Kasumi-1 (cell line): ENCODE measurements at regions not wholly inside any gene's neighbourhood (a gene's known extent, or its start where the extent isn't known, plus 50 kb on each side); places are given as distances from the start of the nearest gene placed in this dataset.
"Not testable (repeated sequence)": the region's sequence is repeated elsewhere in the genome, so short reads cannot be mapped to it uniquely, and the experiment has no call there.

Experiments
- DNase-seq, 2 experiments: peaks; one replicate each; lab custom pipeline; 2025; lab: John Stamatoyannopoulos, UW

DNA sequence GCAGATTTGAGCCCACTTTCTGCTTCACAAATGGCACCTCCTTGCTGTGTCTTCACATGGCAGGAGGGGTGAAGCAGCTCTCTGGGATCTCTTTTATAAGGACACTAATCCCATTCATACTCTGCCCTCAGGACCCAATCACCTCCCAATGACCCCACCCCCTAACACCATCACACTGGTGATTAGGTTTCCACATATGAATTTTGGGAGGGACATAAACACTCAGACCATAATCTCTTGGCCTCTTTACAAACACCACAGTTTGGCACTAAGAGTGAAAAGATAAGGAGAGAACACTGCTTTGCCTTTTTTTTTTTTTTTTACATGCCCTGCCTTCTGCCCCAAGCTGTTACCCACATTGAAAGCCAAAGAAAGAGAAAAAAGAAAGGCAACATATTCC, 166.2 kb upstream of the NFIA start:
- DNase-seq, result no peak

DNA sequence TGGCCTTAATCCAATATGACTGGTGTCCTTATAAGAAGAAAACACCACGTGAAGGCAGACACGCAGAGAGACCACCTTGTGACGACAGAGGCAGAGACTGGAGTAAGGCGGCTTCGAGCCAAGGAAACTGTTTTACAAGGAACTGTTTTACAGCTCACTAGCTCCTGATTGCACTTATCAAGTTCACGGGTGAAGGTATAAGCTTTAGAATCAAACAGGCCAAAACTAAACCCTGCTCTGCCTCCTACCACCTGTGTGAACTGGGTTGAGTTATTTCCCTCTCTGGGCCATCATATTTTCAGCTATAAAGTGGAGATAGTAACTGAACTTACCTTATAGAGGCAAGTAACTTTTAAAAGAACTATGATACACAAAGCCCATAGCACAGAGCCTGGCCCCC, 166.9 kb upstream of the NFIA start:
- DNase-seq, result no peak

DNA sequence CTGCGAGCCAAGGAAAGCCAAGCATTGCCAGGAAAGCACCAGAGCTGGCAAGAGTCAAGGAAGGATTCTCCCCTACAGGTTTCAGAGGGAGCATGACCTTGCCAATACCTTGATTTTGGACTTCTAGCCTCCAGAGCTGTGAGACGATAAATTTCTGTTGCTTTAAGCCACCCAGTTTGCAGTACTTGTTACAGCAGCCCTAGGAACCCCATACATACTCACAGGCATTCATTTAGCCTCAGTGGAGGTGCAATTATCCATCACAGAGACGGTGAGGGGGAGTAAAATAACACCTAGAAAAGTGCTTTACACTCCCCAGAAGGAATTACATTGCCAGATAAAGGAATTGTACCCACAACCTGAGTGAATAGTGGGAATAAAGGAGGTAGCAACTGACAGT, 167.4 kb upstream of the NFIA start:
- no peak for DNase-seq

GRCh38 chr1:60913708-60914107, 168.7 kb upstream of the NFIA start:
- not testable (repeated sequence) for DNase-seq

DNA sequence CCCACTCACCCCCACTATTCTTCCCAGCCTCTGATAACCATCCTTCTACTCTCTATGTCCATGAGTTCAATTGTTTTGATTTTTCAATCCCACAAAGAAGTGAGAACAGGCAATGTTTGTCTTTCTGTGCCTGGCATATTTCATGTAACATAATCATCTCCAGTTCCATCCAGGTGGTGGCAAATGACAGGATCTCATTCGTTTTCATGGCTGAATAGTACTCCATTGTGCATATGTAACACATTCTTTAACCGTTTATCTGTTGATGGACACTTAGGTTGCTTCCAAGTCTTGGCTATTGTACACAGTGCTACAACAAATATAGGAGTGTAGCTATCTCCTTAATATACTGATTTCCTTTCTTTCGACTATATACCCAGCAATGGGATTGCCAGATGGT, 169.3 kb upstream of the NFIA start:
- no peak for DNase-seq

DNA sequence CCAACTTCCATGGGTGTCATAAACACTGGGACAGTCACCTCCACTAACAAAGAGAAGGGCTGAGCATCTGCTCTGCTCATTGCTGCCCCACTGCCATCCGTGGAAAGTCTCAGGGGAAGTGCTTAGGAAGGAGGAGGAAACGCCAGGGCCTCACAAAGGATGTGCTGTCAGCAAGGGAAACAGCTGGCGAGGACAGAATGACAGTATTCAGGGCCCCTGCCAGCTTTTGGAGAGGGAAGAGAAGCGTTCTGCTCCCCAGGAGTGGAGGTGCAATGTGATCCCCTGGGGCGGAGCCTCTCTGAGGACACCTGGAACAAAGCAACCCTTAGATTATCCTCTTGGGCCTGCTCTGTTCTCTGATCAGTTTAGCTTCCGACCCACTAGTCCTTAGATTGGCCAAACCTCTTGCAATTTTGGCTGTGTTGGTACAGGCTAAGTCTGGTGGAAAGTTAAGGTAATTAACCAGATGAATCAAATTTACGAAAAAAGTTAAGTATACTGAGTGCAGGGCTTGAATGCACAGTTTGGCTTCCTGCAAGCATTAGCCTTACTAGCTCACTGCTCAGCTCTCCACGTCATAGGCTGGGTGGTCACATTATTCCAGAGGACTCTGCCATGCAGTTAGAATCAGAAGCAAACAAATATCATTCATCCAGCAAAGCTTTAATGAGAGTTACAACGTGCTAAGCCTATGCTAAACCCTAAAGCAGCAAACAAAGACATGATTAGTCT, 170.2 kb upstream of the NFIA start:
- DNase-seq, result peak; percentile 1 to 19

- DNase-seq, result no peak
Observed at GRCh38 chr1:60908159-60908558, 174.2 kb upstream of the NFIA start.

DNA sequence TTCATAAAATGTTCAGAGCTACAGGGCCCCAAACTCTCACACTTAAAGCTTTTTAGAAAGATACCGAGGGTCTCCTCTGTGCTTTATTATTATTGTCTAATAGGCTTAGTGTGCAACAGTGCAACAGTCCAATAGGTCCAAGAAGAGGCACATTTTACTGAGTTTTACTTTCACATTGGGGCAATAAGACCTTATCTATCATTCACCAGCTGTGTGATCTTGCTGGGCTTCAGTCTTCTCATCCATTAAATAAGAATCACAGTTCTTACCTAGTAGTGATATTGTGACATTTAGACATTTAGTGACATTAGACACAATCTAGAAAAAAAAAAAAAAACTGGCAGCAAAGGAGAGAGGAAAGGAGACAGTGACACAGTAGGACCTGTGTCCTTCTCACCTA, 175.8 kb upstream of the NFIA start:
- DNase-seq, result no peak

- DNase-seq, result no peak
Observed at GRCh38 chr1:60906039-60906438, 176.3 kb upstream of the NFIA start.

DNA sequence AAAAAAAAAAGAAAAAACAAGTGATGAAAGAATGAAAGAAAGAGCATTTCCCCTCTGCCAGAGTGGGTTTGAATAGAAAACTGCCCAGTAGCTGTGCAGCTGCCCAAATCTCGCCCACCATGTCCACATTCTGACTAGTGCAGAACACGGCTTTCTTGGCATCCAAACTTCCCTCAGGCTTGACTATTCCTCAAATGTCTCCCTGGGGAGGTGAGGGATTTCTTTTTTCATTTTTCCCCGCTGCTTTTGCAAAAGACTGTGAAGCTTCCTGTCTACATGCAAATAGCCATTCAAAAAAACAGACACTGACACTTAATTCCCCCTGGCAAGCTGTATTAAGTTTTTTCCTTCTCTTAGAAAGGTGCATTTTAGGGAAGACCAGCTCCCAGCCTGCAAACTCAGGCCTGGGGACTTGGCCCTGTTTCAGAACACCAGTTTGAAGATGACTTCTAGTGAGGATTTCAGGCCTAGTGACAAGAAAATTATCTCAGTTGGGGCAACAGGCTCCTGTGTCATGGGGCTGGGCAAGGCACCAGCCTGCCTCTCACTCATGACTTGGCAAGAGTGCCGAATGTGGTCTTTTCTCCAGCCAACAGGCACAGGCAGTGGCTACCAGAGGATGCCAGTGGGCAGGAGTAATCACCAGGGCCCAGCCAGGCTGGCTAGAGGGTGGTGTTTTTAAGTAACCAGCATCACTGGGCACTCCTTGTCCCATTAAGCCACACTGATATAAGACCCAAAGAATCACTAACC, 178.1 kb upstream of the NFIA start:
- no peak for DNase-seq

DNA sequence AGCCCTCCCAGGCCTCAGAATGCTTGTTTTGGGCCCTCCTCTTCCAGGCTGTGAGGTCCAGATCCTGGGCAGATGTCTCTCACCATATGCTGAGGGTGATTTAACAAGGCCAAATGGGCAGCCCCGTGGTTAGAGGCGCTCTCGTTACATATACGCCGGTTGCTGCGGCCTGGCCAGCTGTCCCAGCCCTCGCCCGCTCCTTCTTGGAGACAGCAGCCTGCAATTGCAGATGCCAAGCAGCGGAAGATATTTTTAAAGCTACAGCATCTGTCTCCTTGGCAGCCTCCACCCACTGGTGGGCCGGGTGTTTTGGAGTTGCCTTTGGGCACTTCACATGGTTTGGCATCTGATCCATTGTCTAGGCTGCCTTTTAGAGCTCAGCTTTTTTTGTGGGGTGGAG, 178.8 kb upstream of the NFIA start:
- no peak for DNase-seq

- DNase-seq, result no peak
Observed at GRCh38 chr1:60899464-60899863, 182.9 kb upstream of the NFIA start.

- DNase-seq, result no peak
Observed at GRCh38 chr1:60898987-60899386, 183.4 kb upstream of the NFIA start.

DNA sequence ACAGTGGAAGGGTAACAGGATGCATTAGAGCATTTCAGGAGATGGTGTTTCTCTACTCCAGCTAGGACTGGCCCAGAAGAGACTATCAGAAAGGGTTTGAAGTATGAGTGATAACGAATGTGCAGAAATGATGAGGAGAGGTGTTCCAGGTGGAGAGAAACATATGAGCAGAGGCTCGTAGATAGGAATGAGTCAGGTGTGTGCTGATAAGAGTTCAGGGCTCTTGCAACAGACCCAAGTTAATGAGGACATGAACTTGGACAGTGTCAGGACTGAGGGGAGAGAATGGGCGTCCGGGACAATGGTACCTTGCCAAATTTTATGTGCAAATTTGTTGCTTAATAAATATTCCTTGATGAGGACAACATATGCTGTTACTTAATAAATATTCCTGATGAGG, 183.9 kb upstream of the NFIA start:
- DNase-seq, result no peak

GRCh38 chr1:60896701-60897363, 185.5 kb upstream of the NFIA start:
- no peak for DNase-seq

- DNase-seq, result no peak
Observed at GRCh38 chr1:60895701-60896100, 186.7 kb upstream of the NFIA start.

DNA sequence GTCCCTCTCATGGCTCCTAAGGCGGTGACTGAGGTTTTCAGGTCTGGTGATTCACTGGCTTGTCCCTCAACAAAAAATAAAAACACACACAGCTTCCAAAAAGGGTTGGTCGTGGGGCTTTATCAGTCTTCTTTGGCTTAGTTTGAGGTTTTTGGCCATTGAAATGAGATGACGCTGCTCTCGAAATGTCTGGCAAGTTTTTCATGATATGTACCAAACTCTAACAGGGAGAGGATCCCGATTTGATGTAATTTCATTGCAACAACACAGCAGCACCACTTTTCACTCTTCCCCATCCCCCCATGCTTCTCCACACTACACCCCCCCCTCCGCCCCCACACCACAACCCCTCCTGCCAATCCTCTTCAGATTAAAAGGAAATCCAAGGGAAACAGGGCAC, 187.1 kb upstream of the NFIA start:
- DNase-seq, result no peak

- DNase-seq, result no peak
Observed at GRCh38 chr1:60894741-60895140, 187.6 kb upstream of the NFIA start.

DNA sequence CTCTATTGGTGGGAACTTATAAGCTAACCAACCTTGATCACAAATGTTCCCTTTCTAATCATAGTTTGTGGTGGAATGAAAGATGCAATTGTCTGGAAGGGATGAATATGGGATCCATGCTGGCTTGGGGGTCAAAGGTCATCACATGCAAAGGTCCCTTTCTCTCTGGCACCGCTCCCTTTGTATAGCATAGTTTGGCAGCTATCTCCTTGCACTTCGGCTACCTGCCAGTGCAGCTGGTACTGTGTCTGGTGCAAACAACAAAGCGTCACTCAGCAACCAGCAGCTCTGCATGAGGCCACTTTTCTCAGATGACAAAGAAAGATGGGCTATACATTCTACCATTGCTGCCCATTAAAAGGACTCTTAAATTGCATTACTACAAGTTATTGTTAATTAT, 188.2 kb upstream of the NFIA start:
- no peak for DNase-seq

DNA sequence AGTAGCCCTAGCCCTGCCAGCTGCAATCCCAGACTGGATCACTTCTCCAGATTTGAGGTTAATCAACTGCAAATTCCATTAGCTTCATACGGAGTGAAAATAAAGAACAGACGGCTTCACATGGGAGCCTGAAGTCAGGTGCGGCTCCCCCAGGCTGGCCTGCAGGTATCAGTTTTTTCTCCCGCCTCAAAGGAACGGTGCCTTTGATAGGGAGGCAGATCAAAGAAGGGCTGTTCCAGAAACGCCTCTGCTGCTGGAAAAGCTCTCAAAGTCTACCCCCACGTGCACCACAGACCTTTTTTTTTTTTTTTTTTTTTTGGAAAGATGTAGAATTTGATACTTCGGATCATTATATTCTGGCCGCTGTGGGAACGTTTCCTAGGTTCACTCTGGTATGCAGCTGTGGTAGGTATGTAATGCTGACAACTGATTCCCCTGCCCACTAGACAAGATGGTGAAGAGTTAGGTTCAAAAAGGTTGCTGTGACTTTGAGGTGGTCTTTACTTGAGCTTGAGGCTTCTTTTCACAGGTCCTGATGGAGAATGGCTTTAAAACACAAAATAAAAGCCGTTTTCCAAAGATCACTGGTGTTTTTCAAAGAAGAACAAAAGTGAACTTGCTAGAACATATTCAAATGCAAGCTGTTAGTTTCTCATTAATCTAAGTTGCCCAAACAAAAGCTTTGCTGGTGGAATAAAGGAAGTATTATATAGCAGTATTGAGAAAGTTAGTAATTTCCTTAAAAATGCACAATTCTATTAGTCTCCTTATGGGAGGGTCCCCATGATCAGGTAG, 189.0 kb upstream of the NFIA start:
- no peak for DNase-seq

DNA sequence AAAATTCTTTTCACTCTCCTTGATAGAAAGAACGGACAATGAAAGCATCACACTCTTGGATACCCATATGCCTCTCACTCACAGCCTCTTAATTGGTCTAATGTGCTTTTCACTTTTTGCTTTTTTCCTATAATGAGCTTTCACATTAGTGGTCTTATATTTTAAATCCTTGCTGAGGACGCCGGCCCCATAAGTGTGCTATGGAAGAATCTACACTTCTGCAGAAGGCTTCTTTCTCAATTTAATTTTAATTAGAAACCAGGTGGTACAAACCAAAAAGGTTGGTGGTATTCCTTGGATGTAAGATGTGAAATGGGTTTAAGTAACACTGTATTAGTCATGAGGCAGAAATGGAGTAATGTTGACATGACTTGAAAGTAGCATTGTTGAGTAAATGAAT, 190.6 kb upstream of the NFIA start:
- no peak for DNase-seq

GRCh38 chr1:60891281-60891680, 191.1 kb upstream of the NFIA start:
- DNase-seq, result no peak
